Endodermal cell (in vitro differentiated cells): ENCODE measurements at regions not wholly inside any gene's neighbourhood (a gene's known extent, or its start where the extent isn't known, plus 50 kb on each side); places are given as distances from the start of the nearest gene placed in this dataset.
"Not testable (repeated sequence)": the region's sequence is repeated elsewhere in the genome, so short reads cannot be mapped to it uniquely, and the experiment has no call there.

Source experiments
- DNase-seq: peaks from one replicate; pipeline ENCODE4 v3.0.0-alpha.2; 2017
- H3K27ac ChIP-seq: 2 replicates; pipeline ENCODE4 v1.5.1; 2013; ENCODE audit warnings: mild to moderate bottlenecking, low read depth, low read length, moderate library complexity
- H3K27me3 ChIP-seq: 2 replicates; pipeline ENCODE4 v1.6.1; 2013; ENCODE audit warnings: mild to moderate bottlenecking, low read length, moderate library complexity; ENCODE audit not compliant: insufficient read depth, control insufficient read depth, poor library complexity, severe bottlenecking
- H3K36me3 ChIP-seq: 2 replicates; pipeline ENCODE4 v1.7.0; 2013; ENCODE audit warnings: mild to moderate bottlenecking, low read length, moderate library complexity; ENCODE audit not compliant: control insufficient read depth, insufficient read depth
- H3K4me1 ChIP-seq: one replicate; pipeline ENCODE4 v1.7.0; 2013; ENCODE audit warnings: low read length; ENCODE audit not compliant: control insufficient read depth, insufficient read depth
- H3K4me3 ChIP-seq: 2 replicates; pipeline ENCODE4 v1.5.1; 2013; ENCODE audit warnings: mild to moderate bottlenecking, low read length, moderate library complexity
- H3K9ac ChIP-seq: 2 replicates; pipeline ENCODE4 v1.6.1; 2013; ENCODE audit warnings: mild to moderate bottlenecking, low read length, moderate library complexity; ENCODE audit not compliant: poor library complexity, severe bottlenecking; ENCODE audit errors: extremely low read depth
- H3K9me3 ChIP-seq: 2 replicates; pipeline ENCODE4 v1.6.1; 2013; ENCODE audit warnings: mild to moderate bottlenecking, low read length, moderate library complexity; ENCODE audit not compliant: control insufficient read depth
- H3K27ac Mint-ChIP-seq: 2 replicates; pipeline ENCODE4 v1.8.0; 2020; ENCODE audit warnings: mixed read lengths
- H3K27me3 Mint-ChIP-seq: 2 replicates; pipeline ENCODE4 v1.8.0; 2021; ENCODE audit warnings: mild to moderate bottlenecking, mixed read lengths; ENCODE audit not compliant: insufficient read depth
- H3K36me3 Mint-ChIP-seq: 2 replicates; pipeline ENCODE4 v1.8.0; 2020; ENCODE audit warnings: low read depth, mixed read lengths
- H3K4me1 Mint-ChIP-seq: 2 replicates; pipeline ENCODE4 v1.8.0; 2020; ENCODE audit warnings: mixed read lengths
- H3K4me3 Mint-ChIP-seq: 2 replicates; pipeline ENCODE4 v1.8.0; 2020; ENCODE audit warnings: mild to moderate bottlenecking, moderate library complexity, mixed read lengths
- H3K9me3 Mint-ChIP-seq: 2 replicates; pipeline ENCODE4 v1.8.0; 2020; ENCODE audit warnings: mild to moderate bottlenecking, mixed read lengths
- CTCF ChIP-seq: fragments of 200-600 bp; sonication (generic); conservative IDR thresholded peaks from 2 replicates; pipeline ENCODE4 v1.5.0; 2021; ENCODE audit warnings: antibody characterized with exemption, mild to moderate bottlenecking
- WGBS, 2 experiments: methylation state at CpG; one replicate each; pipeline versions ENCODE4 v1.1.5 to v1.1.7; 2013; ENCODE audit warnings: missing lambda C conversion rate in 2 of 2, mixed read lengths in 1 of 2; ENCODE audit not compliant: insufficient coverage in 1 of 2, insufficient read length in 1 of 2; 5-methylcytosine and 5-hydroxymethylcytosine counted together

GRCh38 chr6:76942203-76942966 is 520.9 kb downstream of the HTR1B start:
- TF ChIP-seq CTCF = no peak
- H3K27ac ChIP-seq = no peak overlapping the region
- no peak overlapping the region for H3K4me3 Mint-ChIP-seq
- WGBS, 2 experiments = 75 to 89% methylated on average over 1 to 2 of the region's 2 CpGs
- no peaks in the 10 kb centered on the region for H3K9me3 Mint-ChIP-seq
- no peaks in the 10 kb centered on the region for H3K36me3 Mint-ChIP-seq
- H3K4me3 ChIP-seq = no peak overlapping the region
- DNase-seq = no peak
- no peaks in the 10 kb centered on the region for H3K4me1 ChIP-seq
- no peak overlapping the region for H3K27ac Mint-ChIP-seq
- no peaks in the 10 kb centered on the region for H3K36me3 ChIP-seq
- no peaks in the 10 kb centered on the region for H3K27me3 ChIP-seq
- no peaks in the 10 kb centered on the region for H3K9me3 ChIP-seq
- H3K4me1 Mint-ChIP-seq = no peaks in the 10 kb centered on the region
- H3K27me3 Mint-ChIP-seq = no peaks in the 10 kb centered on the region
- no peak overlapping the region for H3K9ac ChIP-seq

- no peaks in the 10 kb centered on the region for H3K9me3 Mint-ChIP-seq
- H3K27ac Mint-ChIP-seq = no peak overlapping the region
- Histone ChIP-seq H3K27me3 (no peaks in the 10 kb centered on the region), H3K36me3 (no peaks in the 10 kb centered on the region), H3K9ac (no peak overlapping the region), H3K9me3 (no peaks in the 10 kb centered on the region), H3K4me1 (no peaks in the 10 kb centered on the region), H3K4me3 (no peak overlapping the region), H3K27ac (no peak overlapping the region)
- H3K27me3 Mint-ChIP-seq = no peaks in the 10 kb centered on the region
- no peak for TF ChIP-seq CTCF
- H3K4me3 Mint-ChIP-seq = no peak overlapping the region
- no CpG with 5 or more reads among the region's 1 CpG for WGBS, 2 experiments
- no peaks in the 10 kb centered on the region for H3K36me3 Mint-ChIP-seq
- H3K4me1 Mint-ChIP-seq = no peaks in the 10 kb centered on the region
- no peak for DNase-seq
Observed at GRCh38 chr6:76940191-76940590, 523.1 kb downstream of the HTR1B start.

- Mint-ChIP-seq H3K27ac (no peak overlapping the region), H3K4me3 (no peak overlapping the region), H3K9me3 (no peaks in the 10 kb centered on the region), H3K4me1 (no peaks in the 10 kb centered on the region), H3K36me3 (no peaks in the 10 kb centered on the region), H3K27me3 (no peaks in the 10 kb centered on the region)
- H3K4me1 ChIP-seq = no peaks in the 10 kb centered on the region
- WGBS, 2 experiments = 92% methylated on average over 2 of the region's 2 CpGs; no CpG with 5 or more reads in 1 of the 2 experiments
- TF ChIP-seq CTCF = no peak
- H3K9ac ChIP-seq = no peak overlapping the region
- no peaks in the 10 kb centered on the region for H3K36me3 ChIP-seq
- H3K27ac ChIP-seq = no peak overlapping the region
- no peaks in the 10 kb centered on the region for H3K27me3 ChIP-seq
- DNase-seq = no peak
- H3K4me3 ChIP-seq = no peak overlapping the region
- H3K9me3 ChIP-seq = no peaks in the 10 kb centered on the region
Observed at GRCh38 chr6:76914737-76915136, 548.6 kb downstream of the HTR1B start.

- not testable (repeated sequence) for H3K4me3 ChIP-seq, H3K27ac Mint-ChIP-seq, H3K27me3 Mint-ChIP-seq, H3K9ac ChIP-seq, H3K9me3 ChIP-seq, H3K27ac ChIP-seq, H3K4me1 Mint-ChIP-seq, DNase-seq, H3K4me1 ChIP-seq, H3K27me3 ChIP-seq, H3K36me3 ChIP-seq, H3K4me3 Mint-ChIP-seq, H3K36me3 Mint-ChIP-seq
- WGBS, 2 experiments = 90 to 92% methylated on average over 2 to 4 of the region's 6 CpGs
- H3K9me3 Mint-ChIP-seq = peaks cover 19% of the 10 kb centered on the region
Observed at GRCh38 chr6:76905541-76905940, 557.8 kb downstream of the HTR1B start.
